GM20000 (cell line): ENCODE measurements at regions not wholly inside any gene's neighbourhood (a gene's known extent, or its start where the extent isn't known, plus 50 kb on each side); places are given as distances from the start of the nearest gene placed in this dataset.

Experiments used
- DNase-seq: peaks from one replicate; pipeline ENCODE4 v3.0.0; 2012; ENCODE audit warnings: low spot score
- CTCF ChIP-seq: IDR thresholded peaks from 2 replicates; pipeline ENCODE4 v1.5.1; 2012; ENCODE audit warnings: mild to moderate bottlenecking, control low read depth; ENCODE audit errors: extremely low read depth, missing control alignments

- no peak for TF ChIP-seq CTCF
- no peak for DNase-seq
Observed at GRCh38 chr2:138994502-138994901, 214.3 kb upstream of the NXPH2 start.

- no peak for DNase-seq
- TF ChIP-seq CTCF = no peak
Observed at GRCh38 chr2:138985881-138986280, 205.7 kb upstream of the NXPH2 start.

GRCh38 chr2:138979131-138979785 is 199.1 kb upstream of the NXPH2 start:
- no peak for DNase-seq
- no peak for TF ChIP-seq CTCF

GRCh38 chr2:138974651-138975050 is 194.5 kb upstream of the NXPH2 start:
- DNase-seq = no peak
- no peak for TF ChIP-seq CTCF

- TF ChIP-seq CTCF = no peak
- DNase-seq = no peak
Observed at GRCh38 chr2:138964418-138964817, 184.2 kb upstream of the NXPH2 start.

GRCh38 chr2:138962686-138963085 is 182.5 kb upstream of the NXPH2 start:
- no peak for TF ChIP-seq CTCF
- DNase-seq = no peak

- no peak for TF ChIP-seq CTCF
- no peak for DNase-seq
Observed at GRCh38 chr2:138960191-138960590, 180.0 kb upstream of the NXPH2 start.
